HG03025 (cell line): ENCODE measurements at regions not wholly inside any gene's neighbourhood (a gene's known extent, or its start where the extent isn't known, plus 50 kb on each side); places are given as distances from the start of the nearest gene placed in this dataset.
A peak's percentile ranks its signal among the peaks of the same experiment; 100 is the strongest.

Experiments used
- ATAC-seq: cut with Tn5 transposase; IDR thresholded peaks from one replicate; pipeline ENCODE4 v1.9.1; 2021; ENCODE audit warnings: mild to moderate bottlenecking, moderate library complexity; ENCODE audit not compliant: unreplicated experiment, low FRiP score

GRCh38 chr3:23062982-23063381 is 140.1 kb upstream of the UBE2E2 start:
- no peak for ATAC-seq

DNA sequence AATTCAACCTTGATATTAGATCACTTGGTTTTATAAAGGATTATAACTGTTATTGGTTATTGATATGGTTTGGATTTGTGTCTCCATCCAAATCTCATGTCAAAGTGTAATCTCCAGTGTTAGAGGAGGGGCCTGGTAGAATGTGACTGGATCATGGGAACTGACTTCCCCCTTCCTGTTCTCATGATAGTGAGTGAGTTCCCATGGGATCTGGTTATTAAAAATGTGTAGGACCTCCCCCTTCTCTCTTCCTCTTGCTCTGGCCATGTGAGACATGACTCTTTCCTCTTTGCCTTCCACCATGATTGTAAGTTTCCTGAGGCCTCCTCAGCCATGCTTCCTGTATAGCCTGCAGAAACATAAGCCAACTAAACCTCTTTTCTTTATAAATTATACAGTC is 136.0 kb upstream of the UBE2E2 start:
- no peak for ATAC-seq

- ATAC-seq, result no peak
Measured at GRCh38 chr3:23068016-23068728, 135.0 kb upstream of the UBE2E2 start.

- ATAC-seq, result peak; percentile 32
Measured at GRCh38 chr3:23071296-23071695, 131.8 kb upstream of the UBE2E2 start.

DNA sequence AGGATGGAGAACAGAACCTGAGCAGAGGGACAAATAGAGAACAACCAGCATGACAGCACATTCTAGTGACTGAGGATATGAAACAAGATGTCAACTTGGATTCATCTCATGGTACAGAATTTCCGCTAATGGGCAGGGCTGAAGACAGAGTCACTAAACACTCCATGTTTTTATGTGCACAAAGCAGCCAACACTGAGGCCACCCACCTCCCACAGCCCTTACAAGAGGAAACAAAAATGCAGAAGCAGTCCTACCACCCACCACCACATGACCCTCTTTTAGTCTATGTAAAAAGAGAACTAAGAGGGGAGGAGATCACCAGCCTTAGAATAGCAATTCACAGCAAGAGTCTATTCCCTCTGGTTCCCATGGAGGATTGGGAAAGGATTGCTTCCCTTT is 131.4 kb upstream of the UBE2E2 start:
- ATAC-seq, result peak; percentile 86

DNA sequence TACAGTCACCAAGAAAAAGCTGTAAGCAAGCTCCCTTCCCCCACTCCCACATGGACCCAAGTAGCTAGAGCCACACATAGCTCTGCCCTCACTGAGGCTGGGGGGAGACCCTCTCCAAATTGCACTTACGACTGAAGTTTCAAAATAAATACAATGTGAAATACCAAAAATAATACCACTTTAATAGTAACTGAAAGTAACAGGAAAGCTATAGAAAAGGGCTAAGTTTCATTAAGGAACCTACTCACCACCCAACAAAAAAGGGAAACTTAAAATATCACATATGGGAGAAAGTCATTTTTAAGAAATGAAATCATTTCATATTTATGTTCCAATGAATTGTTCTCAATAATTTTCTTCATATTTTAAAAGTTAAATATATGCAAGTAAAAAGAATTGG is 130.4 kb upstream of the UBE2E2 start:
- no peak for ATAC-seq

DNA sequence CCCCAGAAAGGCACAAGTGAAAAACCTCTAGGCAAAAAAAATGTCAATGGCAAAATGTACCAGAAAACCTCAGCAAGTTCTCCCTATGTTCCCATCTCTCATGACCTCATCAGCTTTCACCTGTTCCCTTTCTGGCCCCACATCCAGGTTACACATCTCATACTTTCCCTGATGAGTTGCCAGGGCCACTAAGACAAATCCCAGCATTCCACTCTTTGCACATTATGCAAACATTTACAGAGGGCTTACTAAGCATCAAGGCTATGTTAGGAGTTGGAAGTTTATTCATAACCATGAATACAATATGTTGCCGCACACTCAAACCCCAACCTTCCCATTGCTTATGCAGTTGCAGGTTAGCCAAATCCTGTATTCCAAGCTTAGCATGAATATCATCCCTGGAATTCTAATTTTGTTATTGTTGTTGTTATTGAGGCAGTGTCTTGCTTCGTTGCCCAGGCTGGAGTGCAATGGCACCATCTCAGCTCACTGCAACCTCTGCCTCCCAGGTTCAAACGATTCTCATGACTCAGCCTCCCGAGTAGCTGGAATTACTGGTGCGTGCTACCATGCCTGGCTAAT is 129.3 kb upstream of the UBE2E2 start:
- no peak for ATAC-seq

DNA sequence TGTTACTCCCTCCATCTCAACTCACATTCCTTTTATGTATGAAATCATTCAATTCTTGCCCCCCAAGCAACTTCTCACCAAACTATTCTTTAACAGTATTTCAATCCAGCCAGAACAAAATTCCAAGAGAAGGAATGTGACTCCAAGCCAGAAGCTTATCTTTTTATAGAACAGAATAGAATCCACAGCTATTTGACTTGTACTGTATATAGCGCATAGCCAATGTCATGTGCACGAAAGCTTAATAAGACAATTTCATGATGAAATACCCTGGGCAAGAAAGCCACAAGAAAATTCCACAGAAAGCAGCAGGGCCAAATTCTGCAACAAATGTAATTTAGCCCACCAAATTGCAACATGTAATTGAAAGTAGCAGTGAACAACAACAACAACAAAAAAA is 127.6 kb upstream of the UBE2E2 start:
- no peak for ATAC-seq

GRCh38 chr3:23076437-23076836 is 126.7 kb upstream of the UBE2E2 start:
- no peak for ATAC-seq

GRCh38 chr3:23077126-23077525 is 126.0 kb upstream of the UBE2E2 start:
- ATAC-seq, result no peak

GRCh38 chr3:23078735-23079134 is 124.4 kb upstream of the UBE2E2 start:
- no peak for ATAC-seq

- no peak for ATAC-seq
Measured at GRCh38 chr3:23079976-23080375, 123.2 kb upstream of the UBE2E2 start.

- ATAC-seq, result no peak
Measured at GRCh38 chr3:23083701-23084100, 119.4 kb upstream of the UBE2E2 start.

DNA sequence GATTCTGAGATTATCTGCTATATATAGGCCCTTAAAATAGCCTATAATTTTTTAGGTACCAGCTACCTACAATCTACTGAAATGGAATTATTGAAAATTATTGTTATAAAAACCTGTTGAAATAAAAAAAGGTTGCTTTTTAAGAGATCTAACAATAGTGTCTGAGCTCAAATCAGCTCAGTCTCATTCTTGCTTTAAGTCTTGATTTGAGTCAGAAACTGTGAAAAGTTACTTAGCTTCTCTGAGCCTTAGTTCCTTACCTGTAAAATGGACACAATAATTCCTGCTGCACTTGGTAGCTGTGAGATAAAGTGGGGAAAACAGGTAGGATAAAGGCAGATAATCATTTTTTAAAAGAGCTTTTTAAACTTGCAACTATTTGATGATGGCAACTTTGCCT is 118.8 kb upstream of the UBE2E2 start:
- ATAC-seq, result no peak

DNA sequence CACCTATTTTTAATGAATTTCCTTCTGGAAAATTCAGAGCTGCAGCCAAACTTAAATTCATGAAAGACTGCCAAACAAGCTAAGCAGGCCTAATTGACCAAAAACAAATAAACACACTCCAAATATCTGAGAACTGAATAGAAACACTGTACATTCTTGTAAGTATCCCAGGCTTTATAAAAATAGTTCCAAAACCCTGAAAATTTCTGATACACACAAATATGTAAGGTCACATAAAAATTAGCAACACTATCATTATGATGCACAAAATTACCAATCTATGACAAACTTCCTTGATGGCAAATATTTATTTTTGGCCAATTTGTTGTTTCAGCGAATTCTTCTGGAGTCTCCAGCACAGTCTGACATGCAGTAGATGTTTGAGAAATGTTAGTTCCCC is 117.9 kb upstream of the UBE2E2 start:
- ATAC-seq, result no peak

- no peak for ATAC-seq
Measured at GRCh38 chr3:23086331-23086730, 116.8 kb upstream of the UBE2E2 start.

- no peak for ATAC-seq
Measured at GRCh38 chr3:23086831-23087230, 116.3 kb upstream of the UBE2E2 start.

DNA sequence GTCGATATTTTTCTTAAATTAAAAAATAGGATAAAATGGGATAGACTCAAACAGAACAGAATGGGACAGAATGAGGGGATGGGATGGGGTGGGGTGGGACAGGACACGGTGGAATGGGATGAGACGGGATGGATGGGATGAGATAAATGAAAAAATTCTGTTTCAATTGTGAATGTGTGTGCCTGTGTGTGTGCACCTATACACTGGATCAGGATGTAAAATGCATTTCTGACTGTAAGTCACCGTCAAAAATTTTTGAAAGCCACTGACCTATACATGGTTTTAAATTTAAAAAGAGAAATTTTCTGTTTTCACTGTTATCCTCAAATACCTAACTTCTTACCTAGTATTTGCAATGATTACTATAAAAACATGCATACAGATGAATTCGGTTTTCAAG is 108.7 kb upstream of the UBE2E2 start:
- ATAC-seq, result no peak

DNA sequence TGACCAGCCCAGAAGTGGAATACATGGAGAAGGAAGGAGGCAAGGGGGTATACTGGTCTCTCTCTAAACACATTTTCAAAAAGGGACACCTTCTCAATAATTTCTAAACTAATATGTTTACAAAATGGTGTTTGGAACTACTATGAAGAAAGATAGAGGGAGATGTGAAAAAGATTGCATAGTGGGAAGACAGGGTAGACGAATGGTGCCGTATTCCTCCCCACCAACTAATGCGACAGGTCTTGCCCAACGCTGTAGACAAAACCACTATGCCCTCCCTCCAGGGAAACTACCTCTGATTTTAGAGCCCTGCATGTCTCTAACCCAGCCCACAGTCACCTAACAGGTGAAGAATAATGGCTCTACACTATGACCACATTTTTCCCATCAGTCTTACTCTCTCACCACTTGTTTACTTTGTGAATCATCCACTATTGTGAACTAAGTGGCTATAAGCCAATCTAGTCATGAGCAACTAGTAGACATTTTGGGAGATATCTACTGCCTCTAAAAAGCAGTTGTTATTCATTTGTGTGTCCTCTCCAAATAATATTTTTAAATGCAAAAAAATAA is 108.2 kb upstream of the UBE2E2 start:
- no peak for ATAC-seq

DNA sequence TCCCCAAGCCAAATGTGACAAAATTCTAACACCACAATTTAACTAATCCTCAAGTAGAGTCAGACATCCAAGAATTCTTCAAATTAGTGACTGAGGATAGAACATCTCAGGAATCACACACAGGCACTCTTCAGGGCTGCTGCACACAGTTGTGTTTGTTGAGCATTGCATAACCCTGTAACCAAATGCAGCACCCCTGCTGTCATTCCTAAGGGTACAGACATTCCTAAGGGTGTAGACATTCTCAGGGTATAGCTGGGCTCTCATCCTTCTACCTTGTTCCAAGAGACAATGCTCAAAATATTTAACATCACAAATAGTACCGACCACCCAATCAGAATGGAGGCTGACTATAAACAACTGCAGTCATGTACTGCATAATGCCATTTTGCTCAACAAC is 107.1 kb upstream of the UBE2E2 start:
- no peak for ATAC-seq

DNA sequence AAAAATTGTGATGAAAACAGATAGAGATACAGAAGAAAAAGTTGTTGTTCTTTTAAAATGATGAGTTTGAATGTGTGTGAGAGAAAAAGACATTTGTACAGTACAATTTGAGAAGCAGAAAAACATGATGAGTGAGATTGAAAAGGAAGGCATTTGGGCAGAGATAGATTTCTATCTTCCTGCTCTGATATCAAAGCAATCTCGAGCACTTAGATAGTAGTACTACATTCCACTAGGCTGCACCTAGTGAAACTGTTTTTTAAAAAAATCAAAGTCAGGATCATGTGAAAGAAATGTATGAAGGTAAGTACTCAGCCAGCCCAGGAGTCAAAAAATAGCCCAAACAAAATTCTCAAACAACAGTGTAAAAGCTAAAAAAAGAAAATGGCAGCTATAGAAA is 104.1 kb upstream of the UBE2E2 start:
- ATAC-seq, result no peak

DNA sequence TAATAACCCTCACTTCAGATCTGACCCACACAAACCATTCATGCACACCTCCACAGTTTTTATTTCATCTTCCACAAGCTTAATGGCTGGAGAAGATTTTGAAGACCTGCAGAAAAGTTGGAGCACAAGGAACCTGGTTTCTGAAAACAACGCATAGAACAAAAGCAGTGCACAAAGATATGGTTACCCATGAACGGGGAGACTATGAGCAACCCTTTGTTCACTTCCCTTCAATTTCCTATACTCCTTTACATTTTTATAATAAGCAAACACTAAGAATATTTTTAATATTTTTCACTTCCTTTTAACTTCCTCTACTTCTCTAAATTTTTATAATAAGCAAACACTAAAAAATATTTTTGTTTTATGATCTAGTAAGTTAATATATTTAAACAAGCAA is 103.5 kb upstream of the UBE2E2 start:
- no peak for ATAC-seq
